Hepatocyte (in vitro differentiated cells): ENCODE measurements at regions not wholly inside any gene's neighbourhood (a gene's known extent, or its start where the extent isn't known, plus 50 kb on each side); places are given as distances from the start of the nearest gene placed in this dataset. TPM values are rescaled to one million over a fixed set of nuclear protein-coding genes. Genes with fewer than 3 reads are reported as not detected.

Experiments used
- small RNA-seq: library from RNA; depleted of rRNA; stranded (forward); fragments of <200 nt; gene quantifications from one replicate; pipeline ENCODE3, GENCODE V24; 2014

Small RNAs in the stretch of these regions (small RNA-seq; reads per million reads assigned to genes)
- gene AL160290.3 = not detected
